OCI-LY1 (cell line): ENCODE measurements at regions not wholly inside any gene's neighbourhood (a gene's known extent, or its start where the extent isn't known, plus 50 kb on each side); places are given as distances from the start of the nearest gene placed in this dataset.
A peak's percentile ranks its signal among the peaks of the same experiment; 100 is the strongest.

Experiments
- H2AFZ ChIP-seq: fragments of 200-600 bp; sonication (generic), shearing (Covaris generic); 2 replicates; pipeline ENCODE4 v1.6.0; 2014; ENCODE audit warnings: antibody characterized with exemption, mild to moderate bottlenecking, low read length
- H3F3A ChIP-seq: fragments of 200-600 bp; sonication (generic), shearing (Covaris generic); 2 replicates; pipeline ENCODE4 v1.6.0; 2014; ENCODE audit warnings: mild to moderate bottlenecking, antibody characterized with exemption, low read length, moderate library complexity; ENCODE audit not compliant: insufficient read depth
- H3K27ac ChIP-seq: fragments of 200-600 bp; sonication (generic); 2 replicates; pipeline ENCODE4 v1.5.1; 2014; ENCODE audit warnings: low read length, mixed run types, mild to moderate bottlenecking, low read depth; ENCODE audit not compliant: poor library complexity, severe bottlenecking
- H3K27me3 ChIP-seq: fragments of 200-600 bp; sonication (generic); 2 replicates; pipeline ENCODE4 v1.6.0; 2014; ENCODE audit warnings: antibody characterized with exemption, mild to moderate bottlenecking, low read length, moderate library complexity; ENCODE audit not compliant: insufficient read depth
- H3K36me3 ChIP-seq: fragments of 200-600 bp; sonication (generic); 2 replicates; pipeline ENCODE4 v1.6.1; 2014; ENCODE audit warnings: mild to moderate bottlenecking, antibody characterized with exemption, low read length, moderate library complexity, mixed read lengths; ENCODE audit not compliant: insufficient read depth
- H3K4me1 ChIP-seq: fragments of 200-600 bp; sonication (generic); 2 replicates; pipeline ENCODE4 v1.5.1; 2014; ENCODE audit warnings: mild to moderate bottlenecking, low read length, moderate library complexity; ENCODE audit not compliant: insufficient read depth, severe bottlenecking
- H3K4me2 ChIP-seq: fragments of 200-600 bp; sonication (generic), shearing (Covaris generic); 2 replicates; pipeline ENCODE4 v1.6.1; 2014; ENCODE audit warnings: low read length
- H3K4me3 ChIP-seq: fragments of 200-600 bp; sonication (generic); 2 replicates; pipeline ENCODE4 v1.5.1; 2014; ENCODE audit warnings: low read length, low read depth, mild to moderate bottlenecking, mixed read lengths; ENCODE audit not compliant: poor library complexity, severe bottlenecking
- H3K79me2 ChIP-seq: fragments of 200-600 bp; shearing (Covaris generic); 2 replicates; pipeline ENCODE4 v1.6.1; 2016; ENCODE audit warnings: mixed run types, low read length, mixed read lengths; ENCODE audit not compliant: insufficient read depth
- H3K9ac ChIP-seq: fragments of 200-600 bp; sonication (generic), shearing (Covaris generic); 2 replicates; pipeline ENCODE4 v1.6.1; 2014; ENCODE audit warnings: mild to moderate bottlenecking, low read length, mixed read lengths
- H3K9me2 ChIP-seq: fragments of 200-600 bp; sonication (generic), shearing (Covaris generic); 2 replicates; pipeline ENCODE4 v1.6.1; 2014; ENCODE audit warnings: low read depth, mild to moderate bottlenecking, low read length, mixed read lengths
- H3K9me3 ChIP-seq: fragments of 200-600 bp; shearing (Covaris generic); 2 replicates; pipeline ENCODE4 v1.6.1; 2014; ENCODE audit warnings: low read length, mixed read lengths
- H4K20me1 ChIP-seq: fragments of 200-600 bp; sonication (generic), shearing (Covaris generic); 2 replicates; pipeline ENCODE4 v1.6.0; 2016; ENCODE audit warnings: mild to moderate bottlenecking, low read length; ENCODE audit not compliant: insufficient read depth
- CTCF ChIP-seq: fragments of 200-600 bp; sonication (generic), shearing (Covaris generic); IDR thresholded peaks from 2 replicates; pipeline ENCODE4 v1.5.1; 2017; ENCODE audit warnings: mild to moderate bottlenecking, antibody characterized with exemption, low read length, moderate library complexity, mixed read lengths
- EZH2 ChIP-seq: fragments of 200-600 bp; sonication (generic), shearing (Covaris generic); IDR thresholded peaks from 2 replicates; pipeline ENCODE4 v1.8.0; 2017; ENCODE audit warnings: borderline replicate concordance, mixed run types, mild to moderate bottlenecking, antibody characterized with exemption, low read length, moderate library complexity, mixed read lengths

DNA sequence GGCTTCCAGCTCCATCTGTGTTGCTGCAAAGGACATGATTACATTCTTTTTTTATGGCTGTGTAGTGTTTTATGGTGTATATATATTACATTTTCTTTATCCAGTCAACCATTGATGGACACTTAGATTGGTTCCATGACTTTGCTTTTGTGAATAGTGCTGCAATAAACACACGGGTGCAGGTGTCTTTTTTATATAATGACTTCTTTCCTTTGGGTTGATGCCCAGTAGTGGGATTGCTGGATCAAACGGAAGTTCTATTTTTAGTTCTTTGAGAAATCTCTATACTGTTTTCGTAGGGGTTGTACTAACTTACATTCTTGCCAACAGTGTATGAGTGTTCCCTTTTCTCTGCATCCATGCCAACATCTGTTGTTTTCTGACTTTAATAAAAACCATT is 189.7 kb downstream of the ACTR3B start:
- Histone ChIP-seq H3K9me2 (no peaks in the 10 kb centered on the region), H3K79me2 (no peaks in the 10 kb centered on the region), H4K20me1 (no peaks in the 10 kb centered on the region), H3K9ac (no peak overlapping the region), H3K36me3 (no peaks in the 10 kb centered on the region), H3K27me3 (no peaks in the 10 kb centered on the region), H3K9me3 (no peaks in the 10 kb centered on the region), H3K27ac (no peak overlapping the region), H2AFZ (no peak overlapping the region), H3K4me1 (no peaks in the 10 kb centered on the region), H3K4me3 (no peak overlapping the region), H3F3A (no peaks in the 10 kb centered on the region), H3K4me2 (no peak overlapping the region)
- TF ChIP-seq EZH2 (no peak), CTCF (no peak)

GRCh38 chr7:152949790-152950189 is 190.2 kb downstream of the ACTR3B start:
- Histone ChIP-seq H3K9me3 (no peaks in the 10 kb centered on the region), H3K9me2 (no peaks in the 10 kb centered on the region), H3K4me1 (no peaks in the 10 kb centered on the region), H3F3A (no peaks in the 10 kb centered on the region), H3K4me3 (no peak overlapping the region), H3K4me2 (no peak overlapping the region), H3K79me2 (no peaks in the 10 kb centered on the region), H3K27ac (no peak overlapping the region), H3K27me3 (no peaks in the 10 kb centered on the region), H3K9ac (no peak overlapping the region), H4K20me1 (no peaks in the 10 kb centered on the region), H2AFZ (no peak overlapping the region), H3K36me3 (no peaks in the 10 kb centered on the region)
- TF ChIP-seq EZH2 (no peak), CTCF (no peak)

DNA sequence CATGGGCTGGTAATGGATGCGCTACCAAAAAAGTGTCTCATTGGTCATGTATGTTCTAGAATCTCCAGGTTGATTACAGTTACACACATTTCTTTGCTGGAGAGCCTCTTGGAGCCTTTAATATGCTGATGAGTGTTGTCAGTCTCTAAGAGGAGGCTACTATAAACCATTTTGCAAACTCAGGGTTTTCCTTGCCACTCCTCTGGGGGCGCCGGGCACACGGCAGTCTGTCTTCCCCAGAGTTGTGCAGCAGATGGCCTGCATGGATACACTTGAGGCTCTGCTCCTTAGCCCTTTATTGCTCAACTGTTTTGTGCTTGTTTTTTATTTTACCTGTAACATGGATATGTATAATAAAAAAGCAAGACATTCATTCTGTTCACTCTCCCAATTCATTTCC is 196.5 kb downstream of the ACTR3B start:
- H3K4me2 ChIP-seq, result no peak overlapping the region
- H3K79me2 ChIP-seq, result no peaks in the 10 kb centered on the region
- no peaks in the 10 kb centered on the region for H3K9me2 ChIP-seq
- H3K36me3 ChIP-seq, result no peaks in the 10 kb centered on the region
- H3F3A ChIP-seq, result no peaks in the 10 kb centered on the region
- no peak overlapping the region for H3K9ac ChIP-seq
- H3K4me3 ChIP-seq, result no peak overlapping the region
- no peaks in the 10 kb centered on the region for H4K20me1 ChIP-seq
- TF ChIP-seq EZH2 (no peak), CTCF (peak; percentile 10; the same call in 1 of the 2 replicates)
- no peaks in the 10 kb centered on the region for H3K27me3 ChIP-seq
- H3K4me1 ChIP-seq, result no peaks in the 10 kb centered on the region
- H3K27ac ChIP-seq, result no peak overlapping the region
- no peak overlapping the region for H2AFZ ChIP-seq
- no peaks in the 10 kb centered on the region for H3K9me3 ChIP-seq
